PC-3 (cell line): ENCODE measurements at regions not wholly inside any gene's neighbourhood (a gene's known extent, or its start where the extent isn't known, plus 50 kb on each side); places are given as distances from the start of the nearest gene placed in this dataset.

Source experiments
- EZH2 ChIP-seq: fragments of 300-600 bp; sonication (generic); IDR thresholded peaks from one replicate; pipeline ENCODE4 v1.6.1; 2017; ENCODE audit warnings: antibody characterized with exemption, mild to moderate bottlenecking, low read length; ENCODE audit not compliant: unreplicated experiment
- TF ChIP-seq, protein P1 (sequence below): fragments of 300-600 bp; sonication (generic); conservative IDR thresholded peaks from 2 replicates; pipeline ENCODE4 v1.5.1; 2017; ENCODE audit warnings: antibody characterized with exemption, low read depth, mild to moderate bottlenecking, low read length

DNA sequence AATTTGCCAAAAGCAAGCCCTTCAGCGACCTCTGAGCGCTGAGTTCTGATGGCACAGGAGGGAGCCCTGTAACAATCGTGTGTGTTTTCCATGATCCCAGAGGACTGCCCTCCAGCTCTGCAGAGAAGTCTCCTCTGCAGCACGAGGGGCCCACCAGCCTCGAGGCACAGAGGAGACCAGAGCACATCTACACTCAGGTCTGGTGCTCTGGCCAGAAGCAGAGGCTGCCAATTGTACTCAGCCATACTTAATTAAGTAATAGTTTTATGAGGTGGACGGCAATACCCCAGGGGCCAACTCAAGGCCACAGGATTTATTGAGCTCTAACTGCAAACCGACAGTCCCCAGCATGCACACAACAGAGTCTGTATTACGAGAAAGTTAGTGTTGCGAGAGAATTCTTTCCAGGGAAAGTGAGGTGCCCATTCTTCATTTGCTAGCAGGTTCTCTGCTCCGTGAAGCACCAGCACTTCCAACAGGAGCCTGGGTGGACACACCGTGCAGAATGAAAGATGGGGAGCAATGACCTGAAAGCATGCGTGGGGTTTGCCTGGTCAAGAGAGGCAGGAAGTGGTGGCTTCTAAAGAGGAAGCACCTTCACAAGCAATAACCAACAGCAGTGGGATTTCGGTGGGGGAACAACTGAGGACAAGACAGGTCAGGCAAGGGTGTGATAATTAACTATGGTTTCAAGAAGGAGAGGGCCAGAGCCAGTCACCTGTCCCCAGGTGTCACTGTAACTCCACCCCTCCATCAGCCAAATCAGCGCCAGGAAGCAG, 92.8 kb upstream of the FOXC1 start:
- TF ChIP-seq, protein P1, sequence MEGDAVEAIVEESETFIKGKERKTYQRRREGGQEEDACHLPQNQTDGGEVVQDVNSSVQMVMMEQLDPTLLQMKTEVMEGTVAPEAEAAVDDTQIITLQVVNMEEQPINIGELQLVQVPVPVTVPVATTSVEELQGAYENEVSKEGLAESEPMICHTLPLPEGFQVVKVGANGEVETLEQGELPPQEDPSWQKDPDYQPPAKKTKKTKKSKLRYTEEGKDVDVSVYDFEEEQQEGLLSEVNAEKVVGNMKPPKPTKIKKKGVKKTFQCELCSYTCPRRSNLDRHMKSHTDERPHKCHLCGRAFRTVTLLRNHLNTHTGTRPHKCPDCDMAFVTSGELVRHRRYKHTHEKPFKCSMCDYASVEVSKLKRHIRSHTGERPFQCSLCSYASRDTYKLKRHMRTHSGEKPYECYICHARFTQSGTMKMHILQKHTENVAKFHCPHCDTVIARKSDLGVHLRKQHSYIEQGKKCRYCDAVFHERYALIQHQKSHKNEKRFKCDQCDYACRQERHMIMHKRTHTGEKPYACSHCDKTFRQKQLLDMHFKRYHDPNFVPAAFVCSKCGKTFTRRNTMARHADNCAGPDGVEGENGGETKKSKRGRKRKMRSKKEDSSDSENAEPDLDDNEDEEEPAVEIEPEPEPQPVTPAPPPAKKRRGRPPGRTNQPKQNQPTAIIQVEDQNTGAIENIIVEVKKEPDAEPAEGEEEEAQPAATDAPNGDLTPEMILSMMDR, result no peak
- TF ChIP-seq EZH2, result no peak
